ENCODE measurements at regions not wholly inside any gene's neighbourhood (a gene's known extent, or its start where the extent isn't known, plus 50 kb on each side); places are given as distances from the start of the nearest gene placed in this dataset.
"Not testable (repeated sequence)": the region's sequence is repeated elsewhere in the genome, so short reads cannot be mapped to it uniquely, and the experiment has no call there.

DNA sequence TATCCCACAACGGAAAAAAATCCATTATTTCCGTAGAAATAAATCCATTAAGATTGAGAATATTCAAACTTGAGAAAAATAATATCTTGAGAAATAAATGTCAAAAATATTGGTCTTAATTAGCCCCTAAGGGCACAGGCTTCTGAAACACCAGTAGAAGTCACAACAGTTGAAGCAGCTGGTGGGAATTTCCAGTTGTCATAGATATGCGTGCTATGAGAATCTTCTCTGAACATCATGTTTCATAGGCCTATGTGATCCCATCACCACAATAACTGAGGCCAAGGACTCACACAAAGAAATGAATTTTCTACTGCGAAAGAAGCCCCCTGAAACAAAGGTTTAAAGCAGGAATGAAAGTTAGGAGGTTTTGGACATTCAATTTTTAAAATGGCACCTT lies 292.0 kb downstream of the DTHD1 start:
- DNase-seq = no peak
- in situ Hi-C loops (cut with MboI; ENCODE audit: low pct_unique_long_range_greater_than_20kb, low sequenced_read_pairs) = no loop called here

DNA sequence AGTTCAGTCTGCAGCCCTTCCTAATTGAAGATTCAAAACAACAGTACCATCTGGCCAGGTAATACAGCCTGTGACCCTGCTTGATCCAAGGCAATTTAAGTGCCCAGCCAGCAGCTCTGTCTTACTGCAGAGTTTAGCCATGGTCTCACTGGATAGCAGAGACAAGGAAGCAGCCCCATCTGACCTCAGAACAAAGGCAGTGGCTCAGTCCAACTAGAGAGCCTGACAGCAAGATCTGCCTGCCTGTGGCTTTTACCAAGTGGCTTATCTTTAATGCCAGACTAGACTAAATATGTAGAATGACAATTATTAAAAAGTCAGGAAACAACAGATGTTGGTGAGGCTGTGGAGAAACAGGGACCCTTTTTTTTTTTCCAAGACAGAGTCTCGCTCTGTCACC lies 293.4 kb downstream of the DTHD1 start:
- in situ Hi-C loops (cut with MboI; ENCODE audit: low pct_unique_long_range_greater_than_20kb, low sequenced_read_pairs) = no loop called here
- no peak for DNase-seq

DNA sequence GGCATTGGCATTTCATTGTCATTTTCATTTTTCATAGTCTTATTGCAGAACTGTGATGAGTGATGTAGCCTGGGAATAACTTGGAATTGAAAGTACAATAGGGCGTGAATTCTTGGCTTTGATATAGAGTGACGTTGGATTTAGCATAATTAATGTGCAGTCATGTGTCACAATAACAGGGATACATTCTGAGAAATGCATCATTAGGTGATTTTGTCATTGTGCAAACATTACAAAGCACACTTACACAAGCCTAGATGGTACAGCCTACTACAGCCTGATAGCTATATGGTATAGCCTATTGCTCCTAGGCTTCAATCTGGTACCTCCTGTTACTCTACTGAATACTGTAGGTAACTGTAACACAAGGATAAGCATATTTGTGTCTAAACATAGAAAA lies 300.8 kb downstream of the DTHD1 start:
- DNase-seq = no peak

DNA sequence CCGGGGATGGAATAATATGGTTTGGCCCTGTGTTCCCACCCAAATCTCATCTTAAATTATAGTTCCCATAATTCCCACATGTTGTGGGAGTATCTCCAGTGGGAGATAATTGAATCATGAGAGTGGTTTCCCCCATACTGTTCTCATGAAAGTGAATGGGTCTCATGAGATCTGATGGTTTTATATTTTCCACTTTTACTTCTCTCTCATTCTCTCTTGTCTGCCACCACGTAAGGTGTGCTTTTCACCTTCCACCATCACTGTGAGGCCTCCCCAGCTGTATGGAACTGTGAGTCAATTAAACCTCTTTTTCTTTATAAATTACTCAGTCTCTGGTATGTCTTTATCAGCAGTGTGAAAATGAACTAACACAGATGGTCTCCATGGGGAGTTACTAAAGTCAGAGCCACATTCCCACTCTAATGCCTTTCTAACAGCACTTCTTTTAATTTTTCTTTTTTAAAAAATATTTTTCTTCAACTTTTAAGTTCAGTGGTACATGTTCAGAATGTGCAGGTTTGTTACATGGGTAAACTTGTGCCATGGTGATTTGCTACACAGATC lies 306.6 kb downstream of the DTHD1 start:
- in situ Hi-C loops (cut with MboI; ENCODE audit: low pct_unique_long_range_greater_than_20kb, low sequenced_read_pairs) = no loop called here
- DNase-seq = no peak

More for the DNA sequence above, 300.8 kb downstream of the DTHD1 start:
- in situ Hi-C loops (cut with MboI; ENCODE audit: low pct_unique_long_range_greater_than_20kb, low sequenced_read_pairs) = no loop called here

DNA sequence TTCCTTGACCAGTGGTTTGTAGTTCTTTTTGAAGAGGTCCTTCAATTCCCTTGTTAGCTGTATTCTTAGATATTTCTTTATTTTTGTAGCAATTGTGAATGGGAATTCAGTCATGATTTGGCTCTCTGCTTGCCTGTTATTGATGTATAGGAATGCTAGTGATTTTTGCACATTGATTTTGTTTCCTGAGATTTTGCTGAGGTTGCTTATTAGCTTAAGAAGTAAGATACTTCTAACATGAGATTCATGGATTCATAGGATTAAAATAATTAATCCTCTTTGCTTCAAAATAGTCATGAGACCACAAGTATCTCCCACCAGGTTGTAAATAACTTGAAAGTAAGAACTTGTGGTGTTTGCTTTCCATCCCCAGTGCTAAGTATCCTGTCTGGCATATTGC lies 308.9 kb downstream of the DTHD1 start:
- in situ Hi-C loops (cut with MboI; ENCODE audit: low pct_unique_long_range_greater_than_20kb, low sequenced_read_pairs) = no loop called here
- no peak for DNase-seq

DNA sequence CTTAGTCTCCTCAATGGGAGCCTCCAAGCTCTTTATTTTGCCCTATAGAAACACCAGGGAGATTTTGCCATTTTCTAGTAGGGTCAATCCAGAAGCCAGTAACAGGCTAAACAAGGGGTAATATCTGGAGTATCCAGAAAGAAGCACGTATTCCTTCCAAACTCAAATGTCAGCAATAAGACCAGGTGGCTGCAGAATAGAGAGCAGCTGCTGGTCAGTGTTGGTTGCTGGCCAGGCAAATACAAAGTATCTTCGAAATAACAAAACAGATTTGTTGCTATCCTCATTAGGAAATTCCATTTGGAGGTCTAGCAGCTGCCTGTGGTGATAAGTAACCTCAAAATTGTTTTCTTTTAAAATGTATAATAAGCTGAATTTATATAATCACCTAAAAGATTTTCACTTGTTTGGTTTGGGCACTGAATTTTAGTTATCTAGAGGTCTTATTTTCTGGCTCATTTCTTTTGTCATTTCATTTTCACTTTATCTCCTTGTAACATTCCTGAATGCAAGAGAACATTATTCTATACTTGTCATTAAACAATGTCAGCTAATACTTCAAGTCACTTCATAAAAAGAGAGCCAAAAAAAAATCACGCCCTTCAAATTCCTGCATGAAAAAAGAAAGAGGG lies 320.6 kb downstream of the DTHD1 start:
- in situ Hi-C loops (cut with MboI; ENCODE audit: low pct_unique_long_range_greater_than_20kb, low sequenced_read_pairs) = no loop called here
- no peak for DNase-seq

DNA sequence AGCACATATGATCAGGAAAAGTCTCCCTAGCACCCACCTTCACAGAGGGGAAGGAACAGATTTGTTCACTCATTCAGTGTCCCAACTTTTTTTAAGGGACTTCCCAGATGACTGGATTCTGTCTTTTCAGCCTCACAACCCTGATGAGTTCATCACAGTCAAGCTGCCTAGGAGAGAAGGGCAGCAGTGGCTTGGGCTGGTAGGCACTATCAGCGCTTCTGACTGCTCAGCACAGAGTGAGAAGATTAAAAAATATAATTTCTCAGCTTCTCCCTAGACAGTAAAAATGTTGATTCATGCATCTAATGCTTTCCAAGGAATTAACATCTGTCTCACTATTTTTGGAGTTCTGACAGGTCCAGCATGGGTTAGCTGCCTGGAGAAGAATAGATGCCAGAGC lies 328.2 kb downstream of the DTHD1 start:
- DNase-seq = no peak
- in situ Hi-C loops (cut with MboI; ENCODE audit: low pct_unique_long_range_greater_than_20kb, low sequenced_read_pairs) = no loop called here

DNA sequence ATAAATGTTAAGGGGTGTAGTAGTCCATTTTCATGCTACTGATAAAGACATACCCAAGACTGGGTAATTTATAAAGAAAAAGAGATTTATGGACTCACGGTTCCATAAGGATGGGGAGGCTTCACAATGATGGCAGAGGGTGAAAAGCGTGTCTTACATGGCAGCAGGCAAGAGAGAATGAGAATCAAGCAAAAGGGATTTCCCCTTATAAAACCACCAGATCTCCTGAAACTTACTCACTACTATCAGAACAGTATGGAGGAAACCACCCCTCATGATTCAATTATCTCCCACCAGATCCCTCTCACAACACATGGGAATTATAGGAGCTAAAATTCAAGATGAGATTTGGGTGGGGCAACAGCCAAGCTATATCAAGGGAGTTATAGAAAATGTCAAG lies 329.2 kb downstream of the DTHD1 start:
- DNase-seq = no peak
- in situ Hi-C loops (cut with MboI; ENCODE audit: low pct_unique_long_range_greater_than_20kb, low sequenced_read_pairs) = no loop called here

DNA sequence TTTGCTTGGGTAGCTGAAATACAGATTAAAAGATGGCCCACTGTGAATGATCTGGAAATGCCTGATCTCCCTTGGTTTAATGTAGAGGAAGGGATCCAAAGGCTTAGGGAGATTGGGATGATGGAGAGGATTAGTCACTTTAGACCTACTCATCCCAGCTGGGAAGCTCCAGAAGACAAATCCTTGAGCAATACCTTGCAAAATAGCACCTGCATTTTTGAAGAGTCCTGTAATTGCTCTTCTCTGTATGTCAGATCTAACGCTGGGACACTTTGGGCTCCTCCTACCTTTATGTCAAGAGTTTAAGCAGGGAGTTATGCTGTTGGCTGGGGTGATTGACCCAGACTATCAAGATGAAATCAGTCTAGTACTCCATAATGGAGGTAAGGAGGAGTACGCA lies 331.7 kb downstream of the DTHD1 start:
- in situ Hi-C loops (cut with MboI; ENCODE audit: low pct_unique_long_range_greater_than_20kb, low sequenced_read_pairs); DNase-seq: not testable (repeated sequence)

DNA sequence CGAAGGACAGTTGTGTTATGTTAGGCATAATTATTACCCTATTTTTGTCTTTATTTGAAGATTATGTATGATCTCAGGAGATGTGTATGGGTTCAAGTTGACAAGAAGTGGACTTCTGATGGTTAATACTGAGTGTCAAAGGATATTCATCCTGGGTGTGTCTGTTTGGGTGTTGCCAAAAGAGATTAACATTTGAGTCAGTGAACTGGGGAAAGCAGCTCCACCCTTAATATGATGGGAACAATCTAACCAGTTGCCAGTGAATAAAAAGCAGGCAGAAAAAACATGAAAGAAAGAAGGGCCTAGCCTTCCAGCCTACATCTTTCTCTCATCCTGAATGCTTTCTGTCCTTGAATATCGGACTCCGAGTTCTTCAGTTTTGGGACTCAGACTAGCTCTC lies 332.6 kb downstream of the DTHD1 start:
- in situ Hi-C loops (cut with MboI; ENCODE audit: low pct_unique_long_range_greater_than_20kb, low sequenced_read_pairs) = no loop called here
- no peak for DNase-seq

DNA sequence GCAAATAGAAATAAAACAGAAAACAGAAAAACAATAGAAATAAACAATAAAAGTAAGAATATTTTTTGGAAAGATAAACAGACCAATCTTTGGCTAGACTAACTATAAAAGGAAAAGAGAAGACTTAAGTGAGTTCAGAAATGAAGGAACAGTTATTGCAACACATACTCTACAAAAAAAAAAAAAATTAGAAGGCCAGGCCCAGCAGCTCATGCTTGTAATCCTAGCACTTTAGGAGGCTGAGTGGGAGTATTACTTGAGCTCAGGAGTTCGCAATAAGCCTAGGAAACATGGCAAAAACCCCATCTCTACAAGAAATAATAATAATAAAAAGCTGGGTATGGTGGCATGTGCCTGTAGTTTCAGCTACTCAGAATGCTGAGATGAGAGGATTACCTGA lies 336.7 kb downstream of the DTHD1 start:
- in situ Hi-C loops (cut with MboI; ENCODE audit: low pct_unique_long_range_greater_than_20kb, low sequenced_read_pairs) = no loop called here
- no peak for DNase-seq

DNA sequence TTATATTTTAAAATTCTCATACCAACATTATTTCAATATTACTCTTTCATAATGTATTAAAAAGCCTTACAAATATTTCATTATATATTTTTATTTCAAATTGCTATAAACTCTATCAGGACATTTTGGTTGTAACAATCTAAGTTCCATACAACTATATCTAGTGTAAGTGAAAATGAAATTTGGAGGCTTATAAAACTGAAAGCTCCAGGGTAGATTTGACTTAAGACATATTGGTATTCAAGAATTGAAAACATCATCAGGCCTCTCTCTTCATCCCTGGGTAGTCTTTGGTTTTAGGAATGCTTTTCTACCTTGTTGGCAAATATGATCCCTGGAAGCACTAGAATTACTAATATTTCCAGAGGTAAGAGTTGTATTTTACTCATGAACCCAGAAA lies 342.6 kb downstream of the DTHD1 start:
- in situ Hi-C loops (cut with MboI; ENCODE audit: low pct_unique_long_range_greater_than_20kb, low sequenced_read_pairs) = no loop called here
- no peak for DNase-seq

DNA sequence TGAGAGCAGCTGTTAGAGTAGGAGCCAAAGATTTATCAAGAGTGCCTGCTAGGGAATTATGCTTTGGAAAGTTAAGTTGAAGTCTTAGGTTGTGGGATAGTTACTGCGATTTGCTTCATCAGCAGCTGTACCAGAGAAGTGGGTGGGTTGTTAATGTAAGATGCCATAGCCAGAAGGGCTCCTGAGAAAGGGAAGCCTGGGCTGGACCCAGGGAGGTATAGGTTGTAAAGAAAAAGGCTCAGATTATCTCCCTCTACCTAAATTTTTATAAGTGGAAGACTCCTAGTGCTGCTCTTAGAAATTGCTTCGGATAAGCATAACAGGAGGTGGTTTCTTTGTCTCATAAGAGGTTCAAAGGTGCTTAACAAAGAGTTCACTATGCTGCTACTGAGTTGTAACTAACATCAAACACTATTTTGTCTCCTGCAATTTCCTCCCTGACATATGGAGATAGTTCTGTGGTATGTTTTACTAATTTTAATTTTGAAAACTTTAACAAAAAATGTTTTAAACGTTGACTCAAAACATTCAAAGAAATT lies 356.9 kb downstream of the DTHD1 start:
- in situ Hi-C loops (cut with MboI; ENCODE audit: low pct_unique_long_range_greater_than_20kb, low sequenced_read_pairs) = no loop called here
- DNase-seq = no peak

DNA sequence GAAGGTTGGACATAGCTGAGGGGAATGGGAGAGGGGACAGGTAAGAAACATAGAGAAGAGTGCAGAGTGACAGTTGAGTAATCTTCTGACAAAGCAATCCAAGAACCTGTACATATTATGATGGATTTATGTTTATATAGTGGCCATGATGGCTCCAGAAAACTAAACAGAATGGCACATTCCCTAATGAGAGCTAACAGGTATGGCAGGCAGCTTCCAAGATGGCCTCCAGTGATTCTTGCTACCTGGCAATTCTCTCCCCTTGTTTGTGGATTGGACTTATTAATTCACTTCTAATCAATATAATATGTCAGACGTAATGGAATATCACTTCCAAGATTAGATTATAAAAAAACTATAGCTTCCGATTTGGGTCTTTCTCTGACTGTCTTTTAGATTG lies 359.5 kb downstream of the DTHD1 start:
- DNase-seq = no peak
- in situ Hi-C loops (cut with MboI; ENCODE audit: low pct_unique_long_range_greater_than_20kb, low sequenced_read_pairs) = no loop called here

DNA sequence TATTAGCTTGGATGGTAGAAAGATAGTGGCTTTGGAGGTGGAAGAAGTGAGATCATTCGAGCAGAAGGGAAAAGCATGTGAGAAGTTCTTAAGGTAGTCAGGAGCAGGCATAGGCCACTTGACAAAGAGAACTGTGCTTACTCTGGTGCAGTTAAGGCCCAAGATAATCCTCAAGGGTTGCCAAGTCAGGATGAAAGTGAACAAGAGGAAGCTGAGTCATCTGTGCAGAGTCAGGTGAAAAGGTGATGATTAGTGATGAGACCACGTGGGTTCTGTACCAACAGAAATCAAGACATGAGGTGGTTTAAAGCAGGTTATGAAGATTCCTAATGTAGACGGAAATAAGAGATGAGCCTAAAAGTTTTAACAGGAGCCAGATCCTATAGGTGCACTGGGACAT lies 369.8 kb downstream of the DTHD1 start:
- no peak for DNase-seq
- in situ Hi-C loops (cut with MboI; ENCODE audit: low pct_unique_long_range_greater_than_20kb, low sequenced_read_pairs) = no loop called here

DNA sequence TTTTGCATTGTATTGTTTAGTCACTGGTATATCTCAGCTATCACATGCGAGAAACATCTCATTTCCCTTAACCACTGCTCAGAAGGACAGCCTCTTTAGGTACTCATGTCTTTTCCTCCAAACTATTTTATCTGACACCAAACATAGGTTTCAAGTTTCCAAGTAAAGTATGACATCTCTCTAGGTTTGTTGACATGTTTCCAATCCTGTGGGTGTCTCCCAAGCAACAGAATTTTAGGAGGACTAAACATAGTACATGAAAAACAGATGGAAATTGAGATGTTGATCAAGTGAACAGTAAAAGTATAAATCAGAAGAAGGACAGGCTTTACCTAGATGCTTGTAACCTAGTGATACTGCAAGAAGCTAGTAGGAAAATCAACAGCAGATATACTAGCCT lies 371.4 kb downstream of the DTHD1 start:
- no peak for DNase-seq
- in situ Hi-C loops (cut with MboI; ENCODE audit: low pct_unique_long_range_greater_than_20kb, low sequenced_read_pairs) = no loop called here

DNA sequence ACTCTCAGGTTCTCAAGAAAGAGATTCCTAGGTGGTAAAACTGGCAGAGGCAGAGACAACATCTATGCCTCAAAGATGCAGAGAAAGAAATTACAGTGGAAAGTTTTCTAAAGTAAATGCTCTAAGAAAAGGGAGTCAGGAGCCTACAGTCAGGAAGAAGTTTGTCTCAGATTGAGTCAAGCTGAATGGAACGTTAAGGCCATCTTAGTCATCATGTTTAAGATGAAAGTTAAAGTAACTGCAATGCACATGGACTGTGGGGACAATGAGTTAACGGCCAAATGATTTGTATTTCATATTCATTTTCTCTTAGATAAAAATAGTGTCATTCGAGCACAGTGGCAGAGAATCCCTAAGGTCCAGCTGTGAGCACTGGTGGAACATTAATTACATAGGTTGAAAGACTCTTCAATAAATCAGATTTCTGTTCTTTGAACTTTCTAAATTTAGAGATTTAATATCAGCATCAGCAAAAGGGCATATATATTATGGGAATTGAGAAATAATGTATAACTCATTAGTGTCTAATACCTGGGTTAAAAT lies 384.6 kb downstream of the DTHD1 start:
- DNase-seq = no peak
- in situ Hi-C loops (cut with MboI; ENCODE audit: low pct_unique_long_range_greater_than_20kb, low sequenced_read_pairs) = no loop called here

DNA sequence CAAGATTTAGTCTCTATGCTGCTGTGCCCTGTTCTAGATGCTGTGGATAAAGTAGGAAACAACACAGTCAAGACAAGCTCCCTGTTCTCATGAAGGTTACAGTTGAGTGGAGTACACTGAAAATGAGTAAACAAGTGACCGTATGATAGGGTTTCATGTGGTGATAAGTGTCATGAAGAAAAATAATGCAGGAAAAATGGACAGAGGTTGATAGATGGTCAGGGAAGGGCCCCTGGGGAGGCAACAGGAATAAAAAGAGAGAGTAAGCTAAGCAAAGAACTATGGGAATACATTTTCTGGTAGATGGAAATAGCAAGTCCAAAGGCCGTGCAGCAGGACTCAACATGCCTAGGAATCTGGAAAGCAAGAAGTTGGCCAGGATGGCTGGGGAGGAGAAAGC lies 394.0 kb downstream of the DTHD1 start:
- in situ Hi-C loops (cut with MboI; ENCODE audit: low pct_unique_long_range_greater_than_20kb, low sequenced_read_pairs) = no loop called here
- DNase-seq = no peak

DNA sequence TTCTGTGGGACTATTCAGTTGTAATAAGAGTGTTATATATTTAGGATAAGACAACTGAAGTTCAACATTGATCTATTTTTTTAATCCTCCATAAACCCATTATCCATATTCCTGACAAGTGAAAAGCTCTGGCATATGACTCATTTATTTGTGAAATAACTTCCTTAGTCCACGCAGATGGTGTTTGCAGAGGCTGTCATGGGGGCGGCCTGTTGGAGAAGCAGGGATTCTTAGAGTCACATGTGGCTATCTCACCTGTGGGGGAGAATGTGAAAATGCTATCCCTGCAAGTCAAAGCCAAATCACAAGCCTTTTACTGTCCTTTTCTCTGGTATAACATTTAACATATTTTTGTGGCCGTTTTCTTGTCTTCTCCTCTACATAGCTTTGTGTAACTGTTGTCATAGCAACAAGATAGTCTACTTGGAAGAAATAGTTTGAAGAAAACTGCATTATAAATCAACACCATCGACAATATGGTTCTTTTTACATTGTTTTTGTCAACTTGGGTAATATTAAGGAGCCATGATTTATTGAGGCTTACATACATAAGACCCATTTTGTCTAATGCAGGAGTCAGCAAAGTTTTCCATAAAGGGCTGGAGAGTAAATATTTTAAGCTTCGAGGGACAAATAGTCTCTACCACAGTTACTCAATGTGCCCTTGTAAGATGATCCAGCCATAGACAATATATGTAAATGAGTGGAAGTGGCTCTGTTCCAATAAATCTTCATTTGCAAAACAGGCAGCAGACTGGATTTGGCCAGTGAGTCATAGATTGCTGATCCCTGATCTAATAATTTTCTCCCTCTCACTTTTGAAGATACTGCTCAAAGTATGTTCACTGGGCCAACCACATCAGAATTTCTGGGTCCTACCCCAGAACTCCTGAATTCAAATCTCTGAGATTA lies 395.0 kb downstream of the DTHD1 start:
- in situ Hi-C loops (cut with MboI; ENCODE audit: low pct_unique_long_range_greater_than_20kb, low sequenced_read_pairs) = no loop called here
- DNase-seq = no peak

DNA sequence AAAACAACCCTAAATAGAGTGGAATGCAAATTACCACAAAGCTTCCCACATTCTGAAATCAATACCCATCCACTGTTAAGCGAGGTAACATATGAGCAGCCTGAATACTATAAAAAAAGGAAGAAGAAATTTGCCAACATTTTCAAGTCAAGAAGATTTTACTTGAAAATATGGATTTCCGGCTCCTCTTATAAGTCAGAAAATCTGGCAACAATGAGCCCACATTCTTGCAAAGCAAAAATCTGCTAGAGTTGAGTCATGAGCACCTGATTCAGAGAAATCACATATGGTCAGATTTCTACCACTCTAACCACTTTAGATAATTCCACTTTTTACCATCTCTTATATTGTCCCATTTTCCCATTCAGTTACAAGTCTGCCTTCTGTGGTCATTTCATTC lies 395.7 kb downstream of the DTHD1 start:
- in situ Hi-C loops (cut with MboI; ENCODE audit: low pct_unique_long_range_greater_than_20kb, low sequenced_read_pairs) = no loop called here
- DNase-seq = no peak
